ENCODE measurements at regions not wholly inside any gene's neighbourhood (a gene's known extent, or its start where the extent isn't known, plus 50 kb on each side); places are given as distances from the start of the nearest gene placed in this dataset.

- intact Hi-C loops (cut with micrococcal nuclease) (no loop called here), in situ Hi-C loops (cut with MboI) (no loop called here)
- H3K4me3 ChIP-seq = no peak overlapping the region
- CTCF ChIA-PET (ENCODE audit: low intra/inter-chr PET ratio) = no interaction called here
- 0% methylated on average over 3 of the region's 3 CpGs for WGBS (ENCODE audit: insufficient coverage, low coverage, missing lambda C conversion rate)
- H3K27ac ChIP-seq (ENCODE audit: extremely low read depth, low read depth, low read length) = no peak overlapping the region
- H3K27me3 ChIP-seq (ENCODE audit: control insufficient read depth in 2 of 2, insufficient read depth in 2 of 2, low read length in 2 of 2) = no peaks in the 10 kb centered on the region
- FAIRE-seq (no peak), ATAC-seq (no peak), DNase-seq (ENCODE audit: extremely low read depth in 1 of 4, low spot score in 3 of 4) (no peak)
- no peaks in the 10 kb centered on the region for H3K36me3 ChIP-seq (ENCODE audit: control insufficient read depth, insufficient read depth, low read length)
- no TSS peak for BruUV-seq (replicated peaks)
- H3K9me1 ChIP-seq (ENCODE audit: control insufficient read depth, insufficient read depth, low read length) = no peaks in the 10 kb centered on the region
- TF ChIP-seq ETV6 (IDR thresholded peaks at IDR 0.05; ENCODE audit: borderline replicate concordance in 1 of 2, low read depth in 2 of 2, low read length in 1 of 2) (no peak), ETV6 (CRISPR knock-in tag; IDR thresholded peaks at IDR 0.05; ENCODE audit: borderline replicate concordance) (no peak), POLR3A (IDR thresholded peaks at IDR 0.05; ENCODE audit: borderline replicate concordance, extremely low read depth, insufficient read depth, insufficient read length) (no peak), SP1 (CRISPR knock-in tag; IDR thresholded peaks at IDR 0.05) (no peak), SAFB2 (IDR thresholded peaks at IDR 0.05; ENCODE audit: borderline replicate concordance, low read depth, low read length, severe bottlenecking) (no peak), ZNF707 (CRISPR knock-in tag; conservative IDR thresholded peaks at IDR 0.05) (no peak), ZBTB5 (IDR thresholded peaks at IDR 0.05) (no peak), STAT5B (CRISPR knock-in tag; IDR thresholded peaks at IDR 0.05) (no peak)
- no peaks in the 10 kb centered on the region for H3K79me2 ChIP-seq (ENCODE audit: control insufficient read depth, insufficient read depth, low read length)
- H3K9ac ChIP-seq (ENCODE audit: insufficient read depth in 1 of 2, low read depth in 2 of 2, low read length in 2 of 2) = no peak overlapping the region
- H3K9me3 ChIP-seq (replicated peaks; ENCODE audit: control insufficient read depth, insufficient read depth, low read depth, low read length) = 0 out of 2 replicates have a peak, but pooled peaks cover 2% of the 10 kb centered on the region
- H4K20me1 ChIP-seq (replicated peaks; ENCODE audit: control insufficient read depth, insufficient read depth, low read length) = no peaks in the 10 kb centered on the region
- POLR2A ChIA-PET = no interaction called here
- H3K4me2 ChIP-seq (ENCODE audit: insufficient read depth, low read length) = no peak overlapping the region
- no peak overlapping the region for H2AFZ ChIP-seq (ENCODE audit: low read depth, low read length)
- no peaks in the 10 kb centered on the region for H3K4me1 ChIP-seq (replicated peaks in 1 of 2; ENCODE audit: control insufficient read depth in 2 of 2, insufficient read depth in 2 of 2, low read length in 2 of 2)
Observed at GRCh38 chr1:239630767-239631166, 244.4 kb downstream of the CHRM3 start.

Measured in K562 (cell line).